NB4 (cell line): ENCODE measurements at regions not wholly inside any gene's neighbourhood (a gene's known extent, or its start where the extent isn't known, plus 50 kb on each side); places are given as distances from the start of the nearest gene placed in this dataset.

Experiments
- MAX ChIP-seq: IDR thresholded peaks from 2 replicates; pipeline ENCODE4 v1.6.1; 2011; ENCODE audit warnings: low read depth, low read length
- MYC ChIP-seq: IDR thresholded peaks from 2 replicates; pipeline ENCODE4 v1.6.1; 2011; ENCODE audit warnings: low read depth, low read length
- POLR2A ChIP-seq: IDR thresholded peaks from 2 replicates; pipeline ENCODE4 v1.6.1; 2011; ENCODE audit warnings: mild to moderate bottlenecking; ENCODE audit not compliant: insufficient read length; ENCODE audit errors: extremely low read depth
- TF ChIP-seq, protein P1 (sequence below): IDR thresholded peaks from one replicate; pipeline ENCODE4 v1.5.1; 2012; ENCODE audit warnings: low read depth, low read length

DNA sequence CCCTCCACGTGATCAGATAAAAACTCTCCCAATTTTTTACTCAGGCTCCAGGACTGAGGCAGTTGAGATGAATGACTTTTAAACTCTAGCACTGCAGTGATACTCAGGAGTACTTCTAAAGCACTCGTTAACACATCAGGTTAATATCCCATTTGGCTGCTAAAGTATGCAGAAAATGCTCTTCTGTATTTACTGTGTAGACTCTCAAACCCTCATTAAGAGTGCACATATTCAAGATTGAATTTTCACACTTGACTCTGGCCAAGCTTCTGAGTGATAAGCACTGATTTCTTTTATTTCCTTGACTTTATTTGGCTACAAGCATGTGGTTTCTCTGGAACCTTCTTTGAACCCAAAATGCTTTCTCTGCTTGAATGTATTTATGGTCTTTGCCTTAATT is 392.3 kb upstream of the NECTIN3 start:
- TF ChIP-seq, protein P1, sequence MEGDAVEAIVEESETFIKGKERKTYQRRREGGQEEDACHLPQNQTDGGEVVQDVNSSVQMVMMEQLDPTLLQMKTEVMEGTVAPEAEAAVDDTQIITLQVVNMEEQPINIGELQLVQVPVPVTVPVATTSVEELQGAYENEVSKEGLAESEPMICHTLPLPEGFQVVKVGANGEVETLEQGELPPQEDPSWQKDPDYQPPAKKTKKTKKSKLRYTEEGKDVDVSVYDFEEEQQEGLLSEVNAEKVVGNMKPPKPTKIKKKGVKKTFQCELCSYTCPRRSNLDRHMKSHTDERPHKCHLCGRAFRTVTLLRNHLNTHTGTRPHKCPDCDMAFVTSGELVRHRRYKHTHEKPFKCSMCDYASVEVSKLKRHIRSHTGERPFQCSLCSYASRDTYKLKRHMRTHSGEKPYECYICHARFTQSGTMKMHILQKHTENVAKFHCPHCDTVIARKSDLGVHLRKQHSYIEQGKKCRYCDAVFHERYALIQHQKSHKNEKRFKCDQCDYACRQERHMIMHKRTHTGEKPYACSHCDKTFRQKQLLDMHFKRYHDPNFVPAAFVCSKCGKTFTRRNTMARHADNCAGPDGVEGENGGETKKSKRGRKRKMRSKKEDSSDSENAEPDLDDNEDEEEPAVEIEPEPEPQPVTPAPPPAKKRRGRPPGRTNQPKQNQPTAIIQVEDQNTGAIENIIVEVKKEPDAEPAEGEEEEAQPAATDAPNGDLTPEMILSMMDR = no peak
- TF ChIP-seq POLR2A = no peak
- TF ChIP-seq MYC = no peak
- TF ChIP-seq MAX = no peak
